ENCODE measurements at regions not wholly inside any gene's neighbourhood (a gene's known extent, or its start where the extent isn't known, plus 50 kb on each side); places are given as distances from the start of the nearest gene placed in this dataset.

DNA sequence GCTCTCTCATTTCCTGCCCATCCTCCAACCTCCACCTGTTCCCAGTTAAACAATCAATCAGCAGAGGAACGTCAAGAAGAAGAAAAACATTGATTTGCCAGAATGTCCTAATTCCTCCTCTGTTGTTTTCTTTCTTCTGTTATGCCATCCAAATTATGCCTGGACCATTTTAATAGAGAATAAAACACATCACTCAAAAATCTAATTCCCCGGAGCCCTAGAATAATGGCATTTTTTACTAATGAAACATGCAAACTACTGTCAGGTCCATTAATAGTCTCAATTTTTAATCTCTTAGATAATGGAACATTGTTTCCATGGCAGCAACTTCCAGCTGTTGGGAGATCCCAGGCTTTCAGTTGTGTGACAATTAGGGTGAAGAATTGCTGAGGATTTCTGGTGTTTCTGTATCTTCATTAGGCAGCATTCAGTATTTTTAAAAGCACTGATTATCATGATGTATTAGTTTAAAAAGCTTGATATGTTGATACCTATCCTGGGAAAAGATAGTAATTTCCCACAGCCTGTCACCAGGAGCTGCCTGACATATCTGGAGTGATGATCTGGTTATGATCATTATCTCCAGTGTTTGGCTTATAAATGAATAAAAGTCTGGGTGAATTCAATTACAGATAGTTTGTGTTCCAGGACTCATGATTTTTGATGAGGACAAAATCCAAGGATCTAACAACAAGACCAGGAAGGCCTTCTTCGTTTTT, 209.8 kb downstream of the TPBG start:
- H3K79me2 ChIP-seq (ENCODE audit: insufficient read depth), result no peaks in the 10 kb centered on the region
- ChIA-PET CTCF (interaction anchor here (1.0 kb wide), 1 partner anchor 492 kb away, joined by 3 read pairs; the partner anchor contains the start of gene UBE3D), POLR2A (no interaction called here)
- WGBS (ENCODE audit: low lambda C conversion rate), result 22% methylated on average over 3 of the region's 3 CpGs
- no peaks in the 10 kb centered on the region for H4K20me1 ChIP-seq (ENCODE audit: insufficient read depth)
- H2AFZ ChIP-seq (ENCODE audit: low read depth), result no peak overlapping the region
- peaks cover 12% of the 10 kb centered on the region for H3K9me3 ChIP-seq
- H3K9me2 ChIP-seq, result no peaks in the 10 kb centered on the region
- no peak for TF ChIP-seq MXI1 (IDR thresholded peaks at IDR 0.05; ENCODE audit: low read depth, low read length)
- TF ChIP-seq SMC3 (IDR thresholded peaks at IDR 0.05; ENCODE audit: low read depth, low read length), result no peak
- TF ChIP-seq JUND (IDR thresholded peaks at IDR 0.05), result peak; percentile 31
- peak; percentile 76 for TF ChIP-seq TCF12 (IDR thresholded peaks at IDR 0.05)
- no peak for TF ChIP-seq YY1 (IDR thresholded peaks at IDR 0.05; ENCODE audit: low read depth)
- TF ChIP-seq RXRA (IDR thresholded peaks at IDR 0.05; ENCODE audit: borderline replicate concordance, low read depth), result no peak
- peak; percentile 64 to 69; a peak in 3 of 4 replicates for TF ChIP-seq EP300 (IDR thresholded peaks at IDR 0.05; ENCODE audit: borderline replicate concordance in 1 of 2, low read depth in 1 of 2, low read length in 1 of 2)
- TF ChIP-seq, protein P1, sequence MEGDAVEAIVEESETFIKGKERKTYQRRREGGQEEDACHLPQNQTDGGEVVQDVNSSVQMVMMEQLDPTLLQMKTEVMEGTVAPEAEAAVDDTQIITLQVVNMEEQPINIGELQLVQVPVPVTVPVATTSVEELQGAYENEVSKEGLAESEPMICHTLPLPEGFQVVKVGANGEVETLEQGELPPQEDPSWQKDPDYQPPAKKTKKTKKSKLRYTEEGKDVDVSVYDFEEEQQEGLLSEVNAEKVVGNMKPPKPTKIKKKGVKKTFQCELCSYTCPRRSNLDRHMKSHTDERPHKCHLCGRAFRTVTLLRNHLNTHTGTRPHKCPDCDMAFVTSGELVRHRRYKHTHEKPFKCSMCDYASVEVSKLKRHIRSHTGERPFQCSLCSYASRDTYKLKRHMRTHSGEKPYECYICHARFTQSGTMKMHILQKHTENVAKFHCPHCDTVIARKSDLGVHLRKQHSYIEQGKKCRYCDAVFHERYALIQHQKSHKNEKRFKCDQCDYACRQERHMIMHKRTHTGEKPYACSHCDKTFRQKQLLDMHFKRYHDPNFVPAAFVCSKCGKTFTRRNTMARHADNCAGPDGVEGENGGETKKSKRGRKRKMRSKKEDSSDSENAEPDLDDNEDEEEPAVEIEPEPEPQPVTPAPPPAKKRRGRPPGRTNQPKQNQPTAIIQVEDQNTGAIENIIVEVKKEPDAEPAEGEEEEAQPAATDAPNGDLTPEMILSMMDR (IDR thresholded peaks at IDR 0.05), result no peak
- TF ChIP-seq, protein P2, sequence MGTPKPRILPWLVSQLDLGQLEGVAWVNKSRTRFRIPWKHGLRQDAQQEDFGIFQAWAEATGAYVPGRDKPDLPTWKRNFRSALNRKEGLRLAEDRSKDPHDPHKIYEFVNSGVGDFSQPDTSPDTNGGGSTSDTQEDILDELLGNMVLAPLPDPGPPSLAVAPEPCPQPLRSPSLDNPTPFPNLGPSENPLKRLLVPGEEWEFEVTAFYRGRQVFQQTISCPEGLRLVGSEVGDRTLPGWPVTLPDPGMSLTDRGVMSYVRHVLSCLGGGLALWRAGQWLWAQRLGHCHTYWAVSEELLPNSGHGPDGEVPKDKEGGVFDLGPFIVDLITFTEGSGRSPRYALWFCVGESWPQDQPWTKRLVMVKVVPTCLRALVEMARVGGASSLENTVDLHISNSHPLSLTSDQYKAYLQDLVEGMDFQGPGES (IDR thresholded peaks at IDR 0.05; ENCODE audit: low read depth, low read length), result no peak
- TF ChIP-seq GATA2 (CRISPR knock-in tag; IDR thresholded peaks at IDR 0.05), result peak; percentile 66
- TF ChIP-seq RCOR1 (IDR thresholded peaks at IDR 0.05; ENCODE audit: low read length), result peak; percentile 48; the same call in 1 of the 2 replicates
- no peak for TF ChIP-seq CHD2 (IDR thresholded peaks at IDR 0.05; ENCODE audit: low read length, partially characterized antibody)
- no peak for TF ChIP-seq MEF2A (IDR thresholded peaks at IDR 0.05; ENCODE audit: borderline replicate concordance, low read depth)
- TF ChIP-seq GABPA (IDR thresholded peaks at IDR 0.05; ENCODE audit: low read depth), result no peak
- TF ChIP-seq RFX5 (IDR thresholded peaks at IDR 0.05; ENCODE audit: low read length), result no peak
- peak; percentile 62; the same call in 1 of the 2 replicates for TF ChIP-seq SIN3A (IDR thresholded peaks at IDR 0.05; ENCODE audit: borderline replicate concordance, low read depth, low read length)
- TF ChIP-seq TAF1 (IDR thresholded peaks at IDR 0.05; ENCODE audit: borderline replicate concordance, low read depth, low read length), result no peak
- peak; percentile 51; the same call in 1 of the 2 replicates for TF ChIP-seq TEAD4 (IDR thresholded peaks at IDR 0.05; ENCODE audit: borderline replicate concordance, insufficient read depth)
- H3F3A ChIP-seq (replicated peaks; ENCODE audit: insufficient read depth), result no peaks in the 10 kb centered on the region
- H3K4me2 ChIP-seq, result no peak overlapping the region
- peaks cover 0 to 6% of the 10 kb centered on the region in 2 experiments; a peak in 2 of 4 replicates for H3K4me1 ChIP-seq (ENCODE audit: control insufficient read depth in 1 of 2, insufficient read depth in 2 of 2, low read depth in 1 of 2, low read length in 1 of 2)
- no peaks in the 10 kb centered on the region for H3K36me3 ChIP-seq (replicated peaks in 1 of 2; ENCODE audit: control insufficient read depth in 1 of 2, insufficient read depth in 2 of 2, low read length in 1 of 2)
- H3K9ac ChIP-seq, result no peak overlapping the region
- peak overlapping the region; percentile 47 to 53; a peak in 2 of 4 replicates for H3K27ac ChIP-seq (ENCODE audit: low read depth in 2 of 2, low read length in 1 of 2)
- H3K27me3 ChIP-seq (ENCODE audit: insufficient read depth), result no peaks in the 10 kb centered on the region
- no peak for DNase-seq
- no peak overlapping the region for H3K4me3 ChIP-seq (ENCODE audit: low read depth in 2 of 2, low read length in 1 of 2)

All from SK-N-SH (cell line).